ENCODE measurements at regions not wholly inside any gene's neighbourhood (a gene's known extent, or its start where the extent isn't known, plus 50 kb on each side); places are given as distances from the start of the nearest gene placed in this dataset.
A peak's percentile ranks its signal among the peaks of the same experiment; 100 is the strongest.

GRCh38 chr7:24476227-24476626 is 97.0 kb upstream of the PALS2 start:
- TF ChIP-seq, protein P1, sequence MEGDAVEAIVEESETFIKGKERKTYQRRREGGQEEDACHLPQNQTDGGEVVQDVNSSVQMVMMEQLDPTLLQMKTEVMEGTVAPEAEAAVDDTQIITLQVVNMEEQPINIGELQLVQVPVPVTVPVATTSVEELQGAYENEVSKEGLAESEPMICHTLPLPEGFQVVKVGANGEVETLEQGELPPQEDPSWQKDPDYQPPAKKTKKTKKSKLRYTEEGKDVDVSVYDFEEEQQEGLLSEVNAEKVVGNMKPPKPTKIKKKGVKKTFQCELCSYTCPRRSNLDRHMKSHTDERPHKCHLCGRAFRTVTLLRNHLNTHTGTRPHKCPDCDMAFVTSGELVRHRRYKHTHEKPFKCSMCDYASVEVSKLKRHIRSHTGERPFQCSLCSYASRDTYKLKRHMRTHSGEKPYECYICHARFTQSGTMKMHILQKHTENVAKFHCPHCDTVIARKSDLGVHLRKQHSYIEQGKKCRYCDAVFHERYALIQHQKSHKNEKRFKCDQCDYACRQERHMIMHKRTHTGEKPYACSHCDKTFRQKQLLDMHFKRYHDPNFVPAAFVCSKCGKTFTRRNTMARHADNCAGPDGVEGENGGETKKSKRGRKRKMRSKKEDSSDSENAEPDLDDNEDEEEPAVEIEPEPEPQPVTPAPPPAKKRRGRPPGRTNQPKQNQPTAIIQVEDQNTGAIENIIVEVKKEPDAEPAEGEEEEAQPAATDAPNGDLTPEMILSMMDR (IDR thresholded peaks at IDR 0.05), result no peak
- TF ChIP-seq POLR2A (IDR thresholded peaks at IDR 0.05), result no peak
- 73% methylated on average over 3 of the region's 6 CpGs for WGBS (ENCODE audit: insufficient coverage, low coverage, low lambda C conversion rate, missing lambda C conversion rate)
- Histone ChIP-seq H3K4me1 (peaks cover 0 to 21% (median 8%) of the 10 kb centered on the region in 4 donors), H3K27me3 (no peaks in the 10 kb centered on the region), H3K27ac (no peak overlapping the region), H3K9me3 (no peaks in the 10 kb centered on the region), H3K36me3 (no peaks in the 10 kb centered on the region), H3K4me3 (no peak overlapping the region)
- no peak for DNase-seq
- ATAC-seq, result no peak
- intact Hi-C loops (cut with DNase I), result no loop called here

DNA sequence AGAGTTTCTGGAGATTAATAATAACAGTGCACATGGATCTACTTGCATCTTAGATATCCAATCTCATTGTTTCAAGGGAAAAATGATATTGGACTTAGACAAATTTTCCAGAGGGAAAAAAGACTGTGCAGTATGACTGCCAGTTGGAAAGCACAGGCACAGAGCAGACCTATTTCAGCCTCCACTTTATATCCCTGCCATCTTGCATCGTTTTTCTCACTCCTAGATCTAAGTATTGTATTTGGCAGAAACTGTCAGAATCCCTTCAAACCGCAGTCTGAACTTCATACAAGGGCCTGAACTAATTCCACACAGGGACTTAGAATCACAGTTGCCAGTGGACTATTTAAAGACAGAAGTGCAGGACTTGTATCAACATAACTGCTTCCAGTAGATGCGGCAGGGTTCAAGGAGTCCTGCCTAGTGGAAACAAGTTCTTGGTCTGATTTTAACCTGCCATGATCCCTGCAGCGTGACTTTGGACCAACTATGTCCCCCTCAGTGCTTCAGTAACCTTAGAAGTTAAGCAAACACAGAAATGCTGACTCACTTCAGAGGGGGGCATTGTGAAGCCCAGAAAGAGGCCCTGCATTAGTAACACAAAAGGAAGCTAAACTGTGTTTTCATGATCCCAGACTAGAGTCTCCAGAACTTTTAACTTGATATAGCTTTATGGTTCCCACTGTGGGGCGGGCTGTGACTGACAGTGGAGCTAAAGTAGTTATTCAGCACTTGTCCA is 95.7 kb upstream of the PALS2 start:
- no peak for DNase-seq
- H3K4me1 ChIP-seq, result peaks cover 0 to 21% (median 8%) of the 10 kb centered on the region in 4 donors
- H3K36me3 ChIP-seq, result no peaks in the 10 kb centered on the region
- TF ChIP-seq, protein P1 (IDR thresholded peaks at IDR 0.05), result no peak
- no peak for TF ChIP-seq POLR2A (IDR thresholded peaks at IDR 0.05)
- 28% methylated on average over 4 of the region's 5 CpGs for WGBS (ENCODE audit: insufficient coverage, low coverage, low lambda C conversion rate, missing lambda C conversion rate)
- H3K27me3 ChIP-seq, result no peaks in the 10 kb centered on the region
- intact Hi-C loops (cut with DNase I), result no loop called here
- H3K9me3 ChIP-seq, result no peaks in the 10 kb centered on the region
- peak overlapping the region in 1 of 3 donors; percentile 10 for H3K27ac ChIP-seq
- H3K4me3 ChIP-seq, result no peak overlapping the region
- peak; percentile 51 to 73 (median 66) for ATAC-seq

DNA sequence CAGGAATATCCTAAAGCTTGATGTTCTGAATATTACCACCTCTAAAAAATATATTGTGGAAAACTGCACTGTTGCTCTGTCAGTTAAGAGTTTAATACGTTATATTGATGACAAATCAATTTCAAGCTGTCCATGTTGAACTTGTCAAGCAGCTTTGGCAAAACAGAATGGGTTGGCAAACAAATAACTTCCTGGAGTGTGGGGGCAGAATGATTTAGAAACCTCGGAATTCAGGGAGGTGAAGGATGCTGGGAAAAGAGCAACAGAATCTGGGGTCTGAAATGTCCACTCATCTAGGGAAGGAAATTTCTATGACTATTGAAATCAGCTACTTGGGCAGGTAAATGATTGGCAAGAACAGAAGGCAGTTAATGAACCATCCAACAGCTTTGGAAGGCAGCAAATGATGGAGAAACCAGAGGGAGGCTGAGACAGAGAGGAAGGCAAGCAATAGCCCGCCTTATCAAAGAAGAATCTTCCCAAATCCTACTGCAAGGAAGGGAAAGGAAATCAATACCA is 95.1 kb upstream of the PALS2 start:
- peak in 1 of 4 donors; percentile 20 for ATAC-seq
- H3K27me3 ChIP-seq, result no peaks in the 10 kb centered on the region
- WGBS (ENCODE audit: insufficient coverage, low coverage, low lambda C conversion rate, missing lambda C conversion rate), result 36% methylated on average over 3 of the region's 3 CpGs
- peak overlapping the region in 1 of 3 donors; percentile 10 for H3K27ac ChIP-seq
- DNase-seq, result no peak
- no peak for TF ChIP-seq POLR2A (IDR thresholded peaks at IDR 0.05)
- TF ChIP-seq, protein P1 (IDR thresholded peaks at IDR 0.05), result no peak
- intact Hi-C loops (cut with DNase I), result no loop called here
- no peaks in the 10 kb centered on the region for H3K9me3 ChIP-seq
- H3K4me1 ChIP-seq, result peaks cover 0 to 21% (median 8%) of the 10 kb centered on the region in 4 donors
- no peak overlapping the region for H3K4me3 ChIP-seq
- H3K36me3 ChIP-seq, result no peaks in the 10 kb centered on the region

DNA sequence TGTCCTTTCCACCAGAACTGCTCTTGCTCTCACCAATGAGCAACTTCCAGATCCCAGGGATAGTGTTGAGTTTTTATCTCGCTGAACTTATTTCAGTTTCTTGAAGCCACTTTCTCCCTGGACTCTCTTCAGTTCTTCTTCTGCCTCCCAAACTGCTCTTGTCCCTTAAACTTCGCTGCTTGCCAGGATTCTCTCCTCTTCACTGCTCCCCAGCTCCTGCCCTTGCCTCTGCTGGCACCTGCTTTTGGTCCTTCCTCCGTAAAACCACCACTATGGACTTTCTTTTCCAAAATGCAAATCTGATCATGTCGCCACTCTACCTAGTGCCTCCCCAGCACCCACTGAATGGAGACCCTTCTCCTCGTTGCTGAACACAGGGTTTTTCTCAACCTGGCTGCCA is 92.8 kb upstream of the PALS2 start:
- Histone ChIP-seq H3K9me3 (no peaks in the 10 kb centered on the region), H3K4me3 (no peak overlapping the region), H3K4me1 (peaks cover 0 to 15% (median 5%) of the 10 kb centered on the region in 4 donors), H3K36me3 (no peaks in the 10 kb centered on the region), H3K27me3 (no peaks in the 10 kb centered on the region), H3K27ac (no peak overlapping the region)
- DNase-seq, result no peak
- TF ChIP-seq, protein P1 (IDR thresholded peaks at IDR 0.05), result no peak
- ATAC-seq, result no peak
- 72% methylated on average over 5 of the region's 5 CpGs for WGBS (ENCODE audit: insufficient coverage, low coverage, low lambda C conversion rate, missing lambda C conversion rate)
- intact Hi-C loops (cut with DNase I), result no loop called here

All from right lobe of liver (tissue), 6 donors.